ENCODE measurements at regions not wholly inside any gene's neighbourhood (a gene's known extent, or its start where the extent isn't known, plus 50 kb on each side); places are given as distances from the start of the nearest gene placed in this dataset.

DNA sequence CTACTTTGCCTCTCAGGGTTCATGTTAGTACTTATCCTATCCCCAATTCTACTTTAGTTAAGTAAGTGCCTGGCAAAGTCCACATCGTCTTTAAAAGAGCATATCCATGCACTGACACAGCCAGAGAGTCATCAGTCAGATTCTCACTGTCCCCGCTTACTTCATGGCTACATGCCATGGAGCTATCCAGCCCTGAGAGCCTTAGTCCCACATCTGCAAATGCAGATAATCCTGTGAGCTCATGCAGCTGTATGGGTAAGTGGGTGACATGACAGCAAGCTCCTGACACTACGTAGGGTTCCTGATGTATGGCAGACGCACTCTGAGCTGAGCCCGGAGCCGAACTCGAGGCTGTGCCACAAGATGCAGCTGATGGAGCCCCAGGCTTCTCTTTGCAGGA lies 661.5 kb downstream of the LIG4 start:
- DNase-seq = no peak

DNA sequence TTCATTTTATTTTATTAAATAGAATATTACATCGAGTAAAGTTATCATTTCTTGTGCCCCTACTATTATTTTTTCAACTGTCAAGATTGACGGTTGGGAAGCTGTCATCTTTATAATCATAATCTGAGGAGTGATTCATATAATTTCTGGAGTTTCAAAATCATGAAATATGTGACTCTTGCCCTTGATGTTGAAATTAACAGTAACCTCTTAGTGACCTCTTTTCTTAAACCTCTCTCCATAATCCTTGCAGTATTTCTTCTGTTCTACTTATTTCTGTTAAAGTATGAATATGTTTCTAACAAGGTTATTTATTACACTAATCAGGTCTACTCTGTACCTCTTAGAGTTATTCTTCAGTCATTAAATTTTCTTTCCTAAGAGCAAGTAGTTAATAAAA lies 663.8 kb downstream of the LIG4 start:
- no peak for DNase-seq

DNA sequence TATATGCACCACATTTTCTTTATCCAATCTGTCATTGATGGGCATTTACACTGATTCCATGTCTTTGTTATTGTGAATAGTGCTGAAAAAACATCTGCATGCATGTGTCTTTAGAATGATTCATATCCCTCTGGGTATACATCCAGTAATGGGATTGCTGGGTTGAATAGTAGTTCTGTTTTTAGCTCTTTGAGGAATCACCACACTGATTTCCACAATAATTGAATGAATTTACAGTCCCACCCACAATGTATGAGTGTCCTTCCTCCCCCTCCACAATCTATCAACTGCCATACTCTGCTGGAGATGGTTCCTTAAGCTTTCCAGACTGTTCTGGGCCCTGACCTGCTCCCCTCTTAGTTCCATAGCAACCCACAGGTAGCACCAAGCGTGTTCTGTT lies 667.0 kb downstream of the LIG4 start:
- no peak for DNase-seq

DNA sequence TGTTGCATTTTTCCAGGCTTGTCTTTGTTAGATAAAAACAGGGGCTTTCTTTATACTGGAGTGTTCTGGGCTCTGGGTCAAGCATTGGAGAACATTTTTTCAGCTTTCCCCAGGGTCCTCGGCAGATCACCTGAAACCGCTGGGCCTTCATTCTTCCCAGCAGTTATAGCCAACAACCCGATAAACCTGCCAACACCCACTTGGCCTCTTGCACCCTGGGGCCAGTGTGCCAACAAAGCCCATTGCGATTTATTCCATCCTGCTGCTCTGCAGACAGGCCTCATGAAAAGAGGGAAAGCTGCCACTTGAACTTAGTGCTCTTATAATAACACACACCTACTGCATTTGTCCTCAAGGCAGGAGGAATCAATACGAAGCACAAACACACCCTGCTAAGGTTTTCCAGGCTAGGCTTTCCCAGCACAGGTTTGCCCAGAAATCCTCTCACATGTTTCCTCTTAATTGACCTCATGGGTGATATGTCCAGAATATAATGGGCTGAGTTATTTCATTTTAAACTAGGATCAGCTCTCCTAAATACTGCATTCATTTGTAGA lies 669.3 kb downstream of the LIG4 start:
- DNase-seq = no peak

DNA sequence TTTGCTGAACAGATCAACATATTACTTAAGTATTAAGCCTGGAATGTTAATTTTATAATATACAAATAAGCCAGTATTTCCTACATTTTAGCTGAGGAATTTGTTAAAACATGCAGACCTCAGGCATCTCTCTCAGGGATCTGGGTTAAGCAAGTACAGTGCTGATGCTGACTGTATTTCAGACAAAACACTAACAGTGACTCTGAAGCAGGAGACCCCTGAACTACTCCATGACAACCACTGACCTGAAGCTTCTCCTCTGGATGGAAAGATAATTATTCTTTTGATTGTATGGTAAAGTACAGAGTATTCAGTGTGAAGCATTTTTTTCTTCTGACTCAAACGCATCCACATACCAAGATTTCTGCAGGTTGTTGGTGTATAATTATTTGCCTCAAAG lies 680.8 kb downstream of the LIG4 start:
- DNase-seq = no peak

DNA sequence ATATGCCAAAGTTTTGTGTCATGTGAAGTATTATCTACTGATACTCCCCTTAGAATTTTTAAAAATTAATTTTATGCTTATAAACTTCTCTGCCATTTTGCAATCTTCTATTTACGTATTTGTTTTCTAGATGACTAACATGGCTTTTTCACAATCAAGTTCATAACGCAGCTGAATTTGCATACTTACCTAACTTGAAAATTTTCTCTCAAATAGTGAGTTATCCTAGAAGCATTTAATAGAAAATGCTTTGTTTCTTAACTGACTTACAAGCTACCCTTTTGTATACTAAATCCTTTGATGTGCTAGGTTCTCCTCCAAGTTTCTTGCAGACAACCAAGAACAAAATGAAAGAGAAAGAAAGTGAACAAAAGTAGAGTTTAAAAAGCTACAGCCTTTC lies 683.5 kb downstream of the LIG4 start:
- DNase-seq = no peak

DNA sequence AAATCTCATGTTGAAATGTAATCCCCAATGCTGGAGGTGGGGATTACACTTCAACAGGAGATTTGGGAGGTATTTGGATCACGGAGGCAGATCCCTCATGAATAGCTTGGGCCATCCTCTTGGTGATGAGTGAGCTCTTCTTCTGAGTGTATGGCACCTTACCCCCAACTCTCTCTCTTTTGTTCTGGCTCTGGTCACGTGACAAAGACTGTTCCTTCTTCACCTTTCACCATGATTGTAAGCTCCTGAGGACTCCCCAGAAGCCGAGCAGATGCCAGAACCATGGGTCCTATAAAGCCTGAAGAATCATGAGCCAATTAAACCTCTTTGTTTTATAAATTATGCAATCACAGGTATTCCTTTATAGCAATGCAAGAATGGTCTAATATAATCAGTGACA lies 684.2 kb downstream of the LIG4 start:
- DNase-seq = no peak

DNA sequence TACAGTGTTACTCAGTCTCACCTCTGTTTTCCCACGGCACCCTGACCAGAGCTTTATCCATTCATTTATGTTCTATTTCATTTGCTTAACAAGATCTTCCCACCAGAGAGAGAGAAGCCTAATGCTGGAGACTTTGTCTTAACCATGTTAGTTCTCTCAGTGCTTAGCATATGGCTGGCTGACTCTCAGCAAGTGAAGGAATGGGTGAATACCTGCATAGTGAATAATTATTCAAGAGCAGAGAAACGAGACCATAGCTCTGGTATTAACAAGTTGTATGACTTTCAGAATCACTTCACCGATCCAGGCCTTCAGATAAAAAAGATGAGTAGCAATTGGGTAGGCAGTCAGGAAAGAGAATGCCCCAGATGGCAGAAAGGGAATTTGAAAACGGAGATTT lies 686.3 kb downstream of the LIG4 start:
- no peak for DNase-seq

DNA sequence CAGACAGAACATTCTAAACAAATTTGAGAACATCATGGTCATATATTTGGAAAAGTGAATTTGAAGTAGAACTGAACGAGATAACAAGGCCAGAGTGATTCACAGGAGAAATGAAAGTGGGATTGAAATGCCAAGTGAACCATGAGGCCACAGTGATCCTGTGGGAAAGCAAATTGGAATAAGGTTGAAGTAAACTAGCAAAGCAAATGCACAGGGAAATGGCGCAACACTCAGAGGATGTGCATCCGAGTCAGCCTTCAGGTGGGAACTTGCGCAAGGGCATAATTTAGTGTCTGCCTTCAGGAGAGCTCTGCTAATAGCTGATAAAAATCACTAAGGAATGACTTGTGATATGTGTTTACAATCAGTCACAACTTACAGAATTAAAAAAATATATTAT lies 696.6 kb downstream of the LIG4 start:
- DNase-seq = no peak

DNA sequence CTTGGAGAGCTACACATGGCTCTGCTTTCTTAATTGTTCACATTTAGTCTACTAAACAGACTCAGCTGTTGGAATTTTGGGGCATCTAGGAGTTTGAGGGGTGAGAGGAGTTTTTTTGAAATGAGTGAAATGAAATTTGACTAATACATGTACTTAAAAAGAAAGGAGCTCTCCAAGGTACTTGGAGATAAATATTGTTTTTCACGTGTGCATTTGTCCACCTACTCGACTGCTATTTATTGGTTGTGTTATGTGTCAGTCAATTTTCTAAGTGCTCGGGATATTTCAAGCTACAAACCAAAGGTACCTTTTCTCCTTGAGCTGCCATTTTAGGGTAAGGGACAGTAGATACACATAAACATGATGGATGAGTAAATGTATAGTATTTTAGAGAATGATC lies 697.0 kb downstream of the LIG4 start:
- no peak for DNase-seq

DNA sequence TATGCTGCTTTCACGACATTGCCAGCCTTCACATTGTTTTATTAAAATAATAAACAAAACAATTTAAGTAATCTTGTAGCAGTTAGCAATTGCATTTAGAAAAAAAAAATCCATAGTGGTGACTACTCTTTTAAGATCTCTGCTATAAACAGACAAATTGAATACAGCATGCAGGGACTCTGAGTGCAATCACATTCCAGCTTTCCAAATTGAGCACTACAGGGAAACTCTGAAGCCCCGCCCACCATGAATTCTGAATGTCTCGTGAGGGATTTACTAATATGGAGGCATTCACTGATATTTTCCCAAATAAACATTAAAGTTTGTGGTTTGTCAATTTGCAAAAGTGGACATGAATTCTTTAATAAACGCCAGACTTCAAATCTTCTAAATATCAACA lies 698.8 kb downstream of the LIG4 start:
- DNase-seq = no peak

DNA sequence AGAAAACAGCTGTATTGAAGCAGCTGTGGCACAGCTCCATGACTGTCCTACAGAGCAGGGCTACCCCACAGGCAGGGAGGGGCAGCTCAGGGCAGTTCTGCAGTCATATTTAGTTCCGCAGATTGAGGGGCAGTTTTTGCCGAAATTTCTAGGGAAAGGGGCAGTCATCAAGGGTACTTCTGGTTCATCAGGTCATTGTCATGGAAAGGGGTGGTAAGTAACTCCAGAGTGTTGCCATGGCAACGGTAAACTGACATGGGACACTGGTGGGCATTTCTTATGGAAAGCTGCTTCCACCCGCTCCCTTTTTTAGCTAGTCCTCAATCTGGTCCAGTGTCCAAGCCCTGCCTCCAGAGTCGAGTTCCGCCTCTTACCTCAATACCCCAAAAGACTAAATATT lies 702.8 kb downstream of the LIG4 start:
- DNase-seq = no peak

DNA sequence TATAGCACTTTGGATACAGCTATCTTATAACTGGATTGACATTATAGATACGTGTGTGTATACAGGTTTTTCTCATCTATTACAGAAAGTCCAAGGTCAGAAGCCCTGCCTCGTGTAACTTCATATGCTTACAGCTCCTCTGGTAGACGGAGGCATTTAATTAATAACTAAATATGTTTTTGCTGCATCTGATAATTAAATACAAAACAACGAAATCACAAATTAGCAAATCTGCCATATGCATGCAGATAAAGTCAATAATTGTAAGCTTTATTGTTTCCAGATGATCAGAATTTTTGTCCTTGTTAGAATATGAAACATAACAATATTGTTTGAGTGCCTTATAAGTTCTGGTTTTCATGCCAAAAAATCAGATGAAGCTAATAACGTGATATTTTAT lies 717.7 kb downstream of the LIG4 start:
- DNase-seq = no peak

DNA sequence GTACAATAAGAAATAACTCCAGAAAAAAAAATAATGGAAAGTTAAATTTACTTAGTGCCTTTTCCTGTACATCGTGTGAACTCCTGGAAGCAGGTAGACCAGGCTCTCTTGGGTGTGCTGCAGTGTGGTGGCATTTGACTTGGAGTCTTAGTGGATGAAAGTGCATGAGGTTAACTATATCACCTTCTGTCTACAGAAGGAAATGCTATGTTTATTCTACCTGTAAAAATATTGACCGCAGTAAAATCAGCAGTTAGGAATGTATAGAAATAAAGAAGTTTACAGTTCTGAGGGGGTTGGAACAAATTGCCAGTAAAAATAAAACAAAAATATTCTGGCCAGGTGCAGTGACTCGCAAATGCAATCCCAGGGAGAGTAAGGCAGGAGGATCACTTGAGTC lies 722.1 kb downstream of the LIG4 start:
- DNase-seq = no peak

DNA sequence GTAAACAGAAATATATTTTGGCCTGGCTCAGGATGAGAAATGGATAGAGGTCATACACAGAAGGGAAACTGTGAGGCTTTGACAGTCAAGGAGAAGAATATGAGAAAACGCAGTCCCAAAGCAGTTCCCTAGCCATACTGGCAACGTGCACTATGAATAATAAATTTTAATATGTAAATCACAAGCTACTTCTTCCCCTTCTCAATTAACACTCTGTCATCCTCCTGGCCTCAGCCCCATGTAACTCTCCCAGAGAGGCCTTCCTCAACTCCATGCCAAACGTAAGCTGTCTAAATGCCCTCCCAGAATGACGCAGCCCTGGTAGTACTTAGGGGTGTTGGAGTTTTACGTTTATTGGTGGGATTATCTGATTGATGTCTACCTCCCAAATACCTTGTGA lies 732.6 kb downstream of the LIG4 start:
- no peak for DNase-seq

DNA sequence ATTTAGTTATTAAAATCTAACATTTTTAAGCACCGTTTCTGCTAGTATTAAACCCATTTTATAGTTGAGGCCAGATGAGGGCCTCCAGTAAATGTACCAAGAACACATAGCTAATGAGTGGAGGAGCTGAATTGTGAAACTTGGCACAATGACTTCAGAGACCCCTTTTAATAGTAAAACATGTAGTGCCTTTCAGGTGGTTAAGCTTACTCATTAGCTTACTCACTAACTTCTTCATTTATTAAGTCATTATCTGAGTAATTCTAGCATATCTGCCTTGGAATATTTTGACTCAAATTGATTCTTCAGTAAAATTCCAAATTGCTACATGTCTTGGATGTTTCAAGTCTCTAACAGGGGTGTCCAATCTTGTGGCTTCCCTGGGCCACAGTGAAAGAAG lies 735.2 kb downstream of the LIG4 start:
- no peak for DNase-seq

DNA sequence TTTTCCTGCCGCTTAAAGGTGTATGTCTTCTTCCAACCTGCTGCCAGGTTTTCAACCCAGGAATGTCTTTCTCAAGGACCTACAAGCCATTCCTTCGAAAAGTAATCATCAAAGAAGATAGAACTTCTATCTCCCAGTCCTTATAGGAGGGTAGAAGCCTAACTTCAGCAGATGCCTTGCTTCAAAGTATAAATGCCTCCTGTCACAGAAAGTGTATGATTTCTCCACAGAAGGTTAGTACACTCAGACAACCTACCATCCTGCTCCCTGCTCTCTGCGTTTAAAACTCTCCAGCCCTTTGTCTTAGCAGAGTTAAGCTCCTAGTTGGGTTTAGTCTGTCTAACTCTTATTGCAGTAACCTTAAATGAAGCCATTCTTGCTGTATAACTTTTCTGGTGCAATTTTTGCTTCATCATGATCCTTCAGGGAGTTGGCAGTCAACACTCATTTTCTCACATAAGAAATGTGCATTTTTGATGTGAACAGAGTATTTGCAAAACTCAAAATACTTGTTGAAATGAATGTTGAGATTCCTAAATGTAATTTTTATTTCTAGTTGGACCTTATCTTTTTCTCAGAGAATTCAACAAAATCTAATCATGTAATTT lies 737.5 kb downstream of the LIG4 start:
- no peak for DNase-seq

DNA sequence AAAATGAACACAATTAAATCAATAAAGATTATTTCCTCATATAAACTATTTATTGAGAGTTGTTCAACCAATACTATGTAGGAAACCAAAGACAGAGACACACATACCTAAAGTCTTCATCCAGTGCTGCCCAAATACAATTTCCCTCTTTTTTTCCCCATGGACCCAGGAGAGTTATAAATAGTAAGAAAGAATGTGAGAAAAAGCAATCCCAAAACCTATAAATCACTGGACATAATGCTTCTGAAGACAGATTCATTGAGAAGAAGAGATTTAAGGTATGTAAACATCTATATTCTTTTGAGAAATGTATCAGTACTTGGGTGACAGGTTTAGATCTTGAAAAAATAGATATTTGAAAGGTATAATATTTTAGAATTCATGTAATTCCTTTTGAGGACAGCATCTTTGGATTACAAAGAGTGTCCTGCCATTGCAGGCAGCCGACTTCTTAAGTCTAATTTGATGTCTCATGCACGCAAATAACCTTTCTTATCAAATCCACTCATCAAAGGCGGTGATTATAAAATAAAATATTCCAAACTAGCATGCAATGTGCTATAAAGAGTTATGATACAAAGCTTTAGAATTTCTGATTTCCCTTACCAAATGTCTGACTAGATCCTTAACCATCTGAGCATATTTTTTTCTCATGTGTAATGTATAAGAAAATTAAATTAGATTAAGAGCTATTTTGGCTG lies 739.4 kb downstream of the LIG4 start:
- DNase-seq = no peak

DNA sequence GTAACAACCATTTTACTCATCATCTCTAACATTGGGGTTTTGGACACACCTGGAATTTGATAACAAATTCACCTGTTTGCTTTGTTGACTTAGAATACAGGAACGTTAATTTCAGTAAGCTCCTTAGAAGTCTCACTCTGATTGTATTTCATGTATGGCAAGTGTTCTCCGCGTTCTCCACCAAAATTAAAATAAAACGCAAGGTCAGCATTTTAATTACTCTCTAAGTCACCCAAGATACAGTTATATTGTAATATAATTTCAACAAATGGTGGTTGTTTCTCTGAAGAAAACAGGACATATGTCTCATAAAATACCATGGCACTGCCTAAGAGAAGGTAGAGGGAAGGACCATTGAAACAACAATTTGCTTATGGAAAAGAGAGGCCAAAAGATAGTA lies 742.1 kb downstream of the LIG4 start:
- DNase-seq = no peak

DNA sequence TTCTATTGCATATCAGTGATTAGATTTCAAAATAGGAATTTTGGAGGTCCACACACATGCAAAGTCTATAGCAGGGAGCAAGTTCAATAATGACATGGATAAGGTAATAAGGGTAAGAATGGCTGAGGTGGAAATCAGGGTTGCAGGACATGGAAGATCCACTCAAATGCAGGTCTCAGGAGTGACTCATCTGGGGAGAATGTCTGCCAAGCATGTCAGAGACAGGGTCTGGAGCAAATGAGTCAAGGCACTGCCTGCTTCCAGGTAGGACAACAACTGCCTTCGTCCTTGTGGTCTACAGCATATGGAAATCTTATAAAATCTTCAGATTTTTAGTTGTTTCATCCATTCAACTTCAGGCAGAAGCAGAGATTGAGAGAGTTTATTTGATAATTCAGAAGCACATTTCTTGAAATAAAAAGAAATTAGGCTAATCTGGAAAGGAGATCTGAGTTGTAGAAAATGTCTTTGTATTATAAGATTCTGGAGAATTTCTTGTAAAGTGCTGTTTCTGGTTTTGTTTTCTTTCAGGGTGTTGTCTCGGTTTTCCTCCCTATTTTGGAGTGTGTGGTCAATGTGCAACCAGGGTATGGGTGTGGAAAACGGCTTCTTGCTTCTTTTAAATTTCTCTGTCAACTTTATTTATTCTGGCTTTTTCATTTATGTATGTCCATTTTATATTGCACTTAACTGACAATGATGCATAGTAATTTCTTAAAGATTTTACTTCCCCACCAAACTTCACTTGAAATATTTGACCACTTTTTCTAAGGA lies 748.8 kb downstream of the LIG4 start:
- no peak for DNase-seq

DNA sequence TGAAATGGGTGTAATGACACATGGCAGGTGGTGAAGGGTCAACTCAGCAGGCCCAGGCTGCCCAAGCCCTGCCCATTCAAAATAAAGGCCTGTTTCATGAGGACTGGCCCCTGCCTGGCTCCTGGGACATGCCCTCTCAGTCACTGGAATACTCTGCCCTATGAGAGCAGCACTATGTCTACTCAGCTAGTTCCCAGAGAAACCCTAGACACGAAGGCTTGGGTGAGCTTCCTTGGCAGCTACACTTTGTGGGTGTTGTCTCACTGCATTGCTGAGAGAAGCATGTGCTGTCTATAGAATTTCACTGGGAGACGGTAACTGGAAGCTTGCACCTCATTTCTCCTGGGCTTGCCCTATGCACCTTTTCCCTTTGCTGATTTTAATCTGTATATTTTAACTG lies 752.8 kb downstream of the LIG4 start:
- no peak for DNase-seq

DNA sequence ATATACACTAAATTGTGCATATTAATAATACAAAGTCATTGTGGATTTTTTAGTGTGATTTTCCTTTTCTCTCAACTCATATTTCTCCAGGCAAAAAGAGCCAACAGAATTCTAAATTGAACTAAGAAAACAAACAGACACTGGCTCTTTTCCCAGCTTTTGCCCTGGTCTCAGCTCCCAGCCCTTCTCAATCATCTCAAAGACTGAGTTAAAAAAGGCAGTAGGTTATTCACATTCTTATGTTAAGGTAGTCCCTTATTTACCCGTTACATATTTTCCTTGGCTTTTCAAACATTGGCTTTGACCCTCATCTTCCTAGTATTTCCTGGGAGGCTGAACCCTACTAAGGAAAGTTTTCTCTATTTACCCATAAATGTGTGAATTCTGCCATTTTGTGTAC lies 753.6 kb downstream of the LIG4 start:
- DNase-seq = no peak

DNA sequence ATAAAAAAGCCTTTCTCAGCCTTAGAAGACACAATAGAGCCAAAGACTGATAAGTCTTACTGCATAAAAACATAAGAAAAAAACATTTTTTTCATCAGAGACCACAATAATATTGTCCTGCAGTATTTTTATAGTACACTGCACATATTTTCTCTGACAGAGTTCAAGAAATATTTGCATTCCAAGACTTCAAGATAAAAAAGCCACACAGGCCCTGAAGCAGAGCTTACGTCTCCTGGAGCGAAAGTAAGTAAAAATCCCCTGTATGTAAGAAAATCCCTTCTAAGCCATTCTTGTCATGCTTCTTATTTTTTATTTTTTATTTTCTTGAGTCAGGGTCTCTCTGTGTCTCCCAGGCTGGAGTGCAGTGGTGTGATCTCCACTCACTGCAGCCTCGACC lies 755.9 kb downstream of the LIG4 start:
- DNase-seq = no peak

DNA sequence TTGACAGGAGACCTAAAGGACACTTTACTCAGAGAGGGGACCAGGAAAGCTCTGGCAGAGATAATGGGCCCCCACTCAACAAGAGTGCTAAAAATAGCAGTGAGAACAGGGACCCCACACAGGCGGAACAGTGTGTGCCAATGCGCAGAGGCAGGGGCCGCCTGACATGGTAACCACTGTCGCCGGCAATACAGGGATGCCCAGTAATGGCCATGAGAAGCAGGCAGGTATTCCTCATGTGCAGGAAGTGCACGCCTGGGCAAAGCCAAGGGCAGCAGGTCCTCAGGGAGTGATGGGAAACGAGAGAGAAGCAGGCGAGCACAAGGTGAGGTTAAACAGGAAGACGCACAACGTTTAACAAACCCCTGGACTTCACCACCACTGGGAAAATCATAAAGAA lies 757.1 kb downstream of the LIG4 start:
- no peak for DNase-seq

Measured in activated CD8-positive, alpha-beta memory T cell treated with anti-CD3 and anti-CD28 coated beads, Interleukin-2, amount 50 U/mL, for 48 hours (primary cell).